HL-60 (cell line): ENCODE measurements at regions not wholly inside any gene's neighbourhood (a gene's known extent, or its start where the extent isn't known, plus 50 kb on each side); places are given as distances from the start of the nearest gene placed in this dataset.
"Not testable (repeated sequence)": the region's sequence is repeated elsewhere in the genome, so short reads cannot be mapped to it uniquely, and the experiment has no call there.

ENCODE experiments used
- CTCF ChIP-seq: IDR thresholded peaks from one replicate; pipeline ENCODE4 v1.5.1; 2011; ENCODE audit warnings: low read length, control low read depth, inconsistent platforms; ENCODE audit not compliant: insufficient read depth
- GABPA ChIP-seq: IDR thresholded peaks from 2 replicates; pipeline ENCODE4 v1.6.1; 2012; ENCODE audit warnings: low read depth
- POLR2AphosphoS5 ChIP-seq: IDR thresholded peaks from 2 replicates; pipeline ENCODE4 v1.6.1; 2012; ENCODE audit warnings: low read depth
- REST ChIP-seq: IDR thresholded peaks from 2 replicates; pipeline ENCODE4 v1.6.1; 2012; ENCODE audit warnings: low read depth; ENCODE audit not compliant: insufficient replicate concordance
- SPI1 ChIP-seq: IDR thresholded peaks from 2 replicates; pipeline ENCODE4 v1.6.1; 2012; ENCODE audit warnings: low read depth, mild to moderate bottlenecking, borderline replicate concordance

GRCh38 chr7:65080799-65081668, 74.5 kb upstream of the ERV3-1 start:
- TF ChIP-seq CTCF, SPI1, REST, GABPA: not testable (repeated sequence)
- peak; percentile 44; the same call in 1 of the 2 replicates for TF ChIP-seq POLR2AphosphoS5
